HG03280 (cell line): ENCODE measurements at regions not wholly inside any gene's neighbourhood (a gene's known extent, or its start where the extent isn't known, plus 50 kb on each side); places are given as distances from the start of the nearest gene placed in this dataset.
"Not testable (repeated sequence)": the region's sequence is repeated elsewhere in the genome, so short reads cannot be mapped to it uniquely, and the experiment has no call there.

Source experiments
- ATAC-seq: cut with Tn5 transposase; IDR thresholded peaks from one replicate; pipeline ENCODE4 v1.9.1; 2021; ENCODE audit warnings: mild to moderate bottlenecking, moderate library complexity; ENCODE audit not compliant: unreplicated experiment

DNA sequence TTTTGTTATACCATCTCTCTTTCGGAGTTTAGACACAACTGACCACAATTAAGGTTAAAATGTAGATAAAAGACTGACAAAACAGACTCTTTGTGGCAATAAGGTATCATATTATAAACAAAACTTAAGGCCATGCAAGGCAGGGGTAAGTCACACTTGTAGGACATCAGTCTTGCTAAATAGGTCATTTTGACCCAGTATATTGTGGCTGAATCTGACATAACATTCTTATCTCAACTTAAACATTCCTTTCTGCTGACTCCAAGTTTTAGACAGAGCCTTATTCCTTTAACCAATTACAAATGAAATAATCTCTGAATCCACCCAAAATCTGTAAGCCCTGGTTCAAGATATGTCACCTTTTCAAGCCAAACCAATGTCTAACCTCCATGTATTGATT is 733.4 kb upstream of the B3GALT2 start:
- no peak for ATAC-seq

DNA sequence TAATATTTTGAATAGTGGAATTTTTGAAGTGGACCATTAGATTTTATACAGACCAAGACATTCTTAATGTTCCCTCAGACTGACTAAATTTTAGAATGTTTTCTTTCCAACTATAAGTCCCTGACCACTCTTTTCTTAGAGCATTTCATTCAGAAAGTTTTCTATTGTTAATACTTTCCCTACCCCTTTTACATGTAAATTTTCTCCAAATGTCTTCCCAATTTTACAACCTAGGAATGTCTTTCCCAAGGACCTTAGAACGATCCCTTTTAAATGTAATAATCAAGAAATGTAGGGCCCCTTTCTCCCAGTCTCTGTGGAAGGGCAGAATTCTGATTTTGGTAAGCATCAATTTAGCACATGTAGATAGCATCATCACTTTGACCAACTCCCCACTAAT is 730.0 kb upstream of the B3GALT2 start:
- ATAC-seq: no peak

DNA sequence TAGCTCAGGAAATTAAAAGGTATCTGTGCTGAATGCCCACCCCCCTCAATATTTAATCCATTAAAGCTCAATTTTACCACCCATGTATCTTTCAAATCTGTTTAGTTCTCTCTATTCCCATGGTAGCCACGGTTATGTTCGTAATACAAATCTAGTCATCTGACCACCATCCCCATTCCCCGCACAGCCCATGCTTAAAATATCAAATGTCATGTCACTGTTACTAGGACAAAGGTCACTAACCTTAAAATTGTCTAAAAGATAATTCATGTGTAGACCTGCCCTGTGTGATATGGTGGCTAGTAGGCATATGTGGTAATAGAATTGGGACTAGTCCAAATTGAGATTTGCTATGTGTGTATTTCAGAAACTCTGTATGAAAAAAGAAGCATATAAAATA is 728.5 kb upstream of the B3GALT2 start:
- no peak for ATAC-seq

DNA sequence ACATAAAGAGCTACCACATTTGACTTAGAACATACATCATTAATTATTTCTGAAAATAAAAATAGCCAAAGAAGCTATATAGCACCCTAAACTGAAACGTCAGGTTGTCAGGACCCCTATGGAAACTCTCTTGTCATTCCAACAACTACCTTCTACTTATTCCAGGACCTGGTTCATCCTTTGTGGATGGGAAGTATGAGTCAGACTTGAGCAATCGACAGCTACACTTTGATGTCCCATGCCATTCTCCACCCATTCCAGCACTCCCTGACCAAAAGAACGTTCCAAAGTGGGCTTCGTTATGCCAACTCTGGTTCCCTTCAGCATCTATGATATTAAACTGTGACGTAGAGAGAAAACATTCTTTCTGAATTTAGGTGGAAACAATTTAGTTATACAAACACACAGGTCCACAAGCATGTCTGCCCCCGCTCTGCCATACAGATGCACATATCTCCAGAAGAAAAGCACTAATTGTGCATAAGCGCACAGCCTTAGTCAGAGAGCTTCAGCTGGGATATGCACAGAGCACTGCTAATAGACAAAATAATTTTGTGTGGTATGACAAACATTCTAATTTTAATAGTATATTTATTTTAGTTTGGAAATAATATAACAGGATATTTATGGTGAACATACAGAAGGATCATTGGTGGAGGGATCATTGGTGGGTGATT is 723.1 kb upstream of the B3GALT2 start:
- ATAC-seq: no peak

DNA sequence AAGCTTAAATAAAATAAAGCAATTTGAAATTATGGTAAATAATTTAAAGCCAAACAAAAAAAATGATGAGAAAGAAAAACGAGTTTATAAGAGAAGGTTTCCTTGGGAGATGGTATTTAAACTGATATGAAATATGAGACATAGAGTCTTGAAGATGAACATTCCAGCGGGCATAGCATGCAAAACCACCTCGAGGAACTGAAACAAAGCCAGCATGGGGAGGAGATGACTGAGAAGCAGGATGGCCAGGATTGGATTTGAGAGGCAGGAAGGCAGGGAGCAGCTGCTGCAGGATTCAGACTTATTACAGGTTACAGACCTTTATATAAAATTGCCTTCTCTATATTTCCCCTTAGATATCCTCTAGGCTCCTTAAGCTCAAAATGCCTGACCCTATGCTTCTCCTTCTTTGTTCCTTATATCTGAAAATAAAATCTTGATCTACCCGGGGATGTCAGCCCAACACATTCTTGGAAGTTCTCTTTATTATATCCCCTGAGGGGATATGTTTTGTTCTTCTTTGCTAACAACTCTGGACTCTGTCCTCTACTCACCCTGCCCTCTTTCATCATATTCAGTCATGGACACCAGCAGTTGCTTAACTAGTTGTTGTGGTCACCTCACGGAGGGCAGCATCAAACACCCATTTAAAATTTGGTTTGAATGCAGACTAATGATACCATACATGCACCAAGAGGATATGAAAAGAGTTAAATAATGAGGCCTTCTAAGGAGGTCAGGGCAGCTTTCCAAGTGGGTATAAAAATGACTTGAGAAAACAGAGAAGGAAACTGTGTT is 719.1 kb upstream of the B3GALT2 start:
- ATAC-seq: no peak

DNA sequence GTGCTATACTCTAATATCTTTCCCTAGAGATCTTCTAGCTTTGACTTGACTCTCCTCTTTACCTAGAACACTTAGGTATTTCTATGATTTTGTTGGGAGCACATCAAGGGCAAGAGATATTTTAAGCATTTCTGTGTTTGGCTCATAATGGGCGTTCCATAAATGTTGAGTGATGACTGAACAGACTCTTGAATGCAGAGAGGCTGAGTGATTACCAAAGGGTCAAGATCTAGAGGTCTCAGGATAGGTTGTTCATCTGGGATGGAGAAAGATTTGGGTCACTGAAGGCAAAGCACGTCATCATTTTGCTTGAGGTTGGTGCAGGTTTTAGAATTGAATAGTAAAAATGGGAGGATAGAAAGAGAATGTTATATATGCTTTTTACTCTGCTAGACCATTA is 705.4 kb upstream of the B3GALT2 start:
- no peak for ATAC-seq

DNA sequence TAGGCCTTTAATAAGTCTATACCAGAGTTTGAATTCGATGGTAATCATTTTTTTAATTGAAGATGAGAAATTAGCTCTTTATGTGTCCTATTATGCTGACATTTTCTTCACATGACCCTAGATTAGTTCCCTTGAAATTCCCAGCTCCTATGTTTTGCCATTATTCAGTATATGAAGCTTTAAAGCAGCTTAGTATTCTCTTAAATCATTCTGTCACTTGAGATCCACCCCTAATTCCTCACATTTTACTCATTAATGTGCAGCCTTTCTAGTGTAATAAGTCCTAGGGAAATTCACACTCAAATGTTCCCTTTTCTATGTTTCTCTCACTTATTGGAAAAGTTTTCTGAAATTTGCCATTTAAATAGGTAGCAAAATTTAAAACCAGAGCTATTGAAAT is 704.5 kb upstream of the B3GALT2 start:
- no peak for ATAC-seq

DNA sequence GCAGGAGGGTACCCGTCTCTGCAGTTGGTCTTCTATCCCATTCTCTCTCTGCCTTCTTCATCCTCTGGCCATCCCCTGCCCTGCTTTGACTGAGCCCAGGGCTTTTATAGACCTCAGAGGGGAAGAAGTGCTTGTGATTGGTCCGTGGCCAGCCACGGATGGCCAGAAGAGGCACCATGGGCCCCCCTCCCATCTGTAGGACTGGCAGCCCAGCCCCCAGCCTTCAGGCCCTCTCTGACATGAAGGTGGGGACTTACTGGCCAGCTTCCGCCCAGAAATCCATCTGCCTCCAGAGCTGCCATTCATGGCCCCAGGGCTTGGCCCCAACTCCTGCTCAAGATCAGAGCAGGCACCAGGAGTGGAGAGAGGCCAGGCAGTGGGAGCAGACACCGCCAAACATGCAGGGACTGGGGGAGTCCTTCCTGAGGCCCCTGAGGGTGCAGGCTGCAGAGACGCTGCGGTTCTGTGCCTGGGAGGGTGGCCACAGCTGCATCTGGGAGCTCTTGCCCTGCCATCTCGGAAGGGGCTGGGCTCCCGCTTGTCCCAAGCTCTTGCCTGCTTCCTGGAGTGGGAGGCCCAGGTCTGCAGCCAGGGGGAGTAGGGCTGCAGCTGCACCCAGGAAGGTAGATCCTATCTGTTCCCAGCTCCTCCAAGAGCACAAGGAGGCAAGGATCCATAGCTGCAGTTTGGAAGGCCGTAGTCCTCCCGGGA is 698.6 kb upstream of the B3GALT2 start:
- ATAC-seq: no peak

DNA sequence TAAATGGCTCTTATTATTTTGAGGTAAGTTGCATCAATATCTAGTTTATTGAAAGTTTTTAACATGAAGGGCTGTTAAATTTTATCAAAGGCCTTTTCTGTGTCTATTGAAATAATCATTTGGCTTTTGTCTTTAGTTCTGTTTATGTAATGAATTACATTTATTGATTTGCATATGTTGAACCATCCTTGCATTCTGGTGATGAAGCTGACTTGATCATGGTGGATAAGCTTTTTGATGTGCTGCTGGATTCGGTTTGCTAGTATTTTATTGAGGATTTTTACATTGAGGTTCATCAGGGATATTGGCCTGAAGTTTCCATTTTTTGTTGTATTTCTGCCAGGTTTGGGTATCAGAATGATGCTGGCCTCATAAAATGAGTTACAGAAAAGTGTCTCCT is 691.5 kb upstream of the B3GALT2 start:
- ATAC-seq: not testable (repeated sequence)

DNA sequence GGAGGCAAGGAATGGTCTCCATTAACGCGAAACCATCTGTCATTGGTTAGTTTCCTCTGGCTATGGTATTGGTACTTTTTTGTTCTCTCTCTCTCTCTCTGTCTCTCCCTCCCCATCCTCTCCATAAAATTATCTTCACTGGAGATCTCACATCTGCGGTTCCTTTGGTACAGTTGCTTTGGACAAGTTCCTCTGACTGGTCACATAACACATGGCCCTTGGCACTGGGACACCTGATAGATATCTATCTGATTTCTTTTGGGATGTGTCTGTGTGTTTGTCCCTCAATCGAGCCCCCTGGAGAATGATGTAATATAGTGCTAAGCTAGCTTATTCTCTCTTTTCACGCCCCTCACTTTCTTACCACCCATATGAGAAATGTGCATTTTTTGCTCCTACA is 682.0 kb upstream of the B3GALT2 start:
- no peak for ATAC-seq

DNA sequence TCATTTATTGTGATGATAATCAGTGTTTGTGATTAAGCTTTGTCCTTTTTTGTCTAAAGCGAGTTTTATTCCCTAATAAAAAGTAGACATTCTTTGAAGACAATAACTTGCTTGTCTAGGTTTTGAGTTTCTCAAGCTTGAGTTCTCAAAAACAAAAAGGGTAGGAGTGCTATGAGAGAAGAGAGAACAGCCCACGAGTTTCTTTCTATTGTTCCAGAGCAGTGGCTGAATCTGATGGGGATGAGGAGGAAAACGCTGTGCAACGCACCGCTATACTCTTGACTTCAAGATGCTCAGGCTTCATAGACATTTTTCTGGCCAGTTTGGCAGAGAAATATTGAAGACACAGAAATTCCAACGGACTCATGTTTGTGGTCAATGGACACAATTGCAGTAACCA is 669.8 kb upstream of the B3GALT2 start:
- ATAC-seq: no peak

DNA sequence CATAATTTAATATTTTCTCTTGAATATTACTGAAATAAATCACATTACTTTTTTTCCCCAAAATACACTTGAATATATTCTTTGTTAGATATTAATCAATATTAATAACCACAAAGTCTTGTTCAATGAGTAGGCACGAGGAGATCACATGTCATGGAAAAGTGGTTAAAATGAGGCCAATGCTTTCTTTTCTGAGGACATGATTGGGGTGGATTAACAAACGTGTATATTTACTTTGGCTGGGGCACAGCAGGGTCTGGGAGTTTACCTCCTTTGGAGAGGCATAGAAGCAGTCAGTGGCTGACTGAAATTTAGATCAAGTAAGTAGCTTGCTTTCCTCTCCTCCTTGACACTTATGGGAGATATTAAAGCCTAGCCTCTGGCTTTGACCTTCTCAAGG is 664.3 kb upstream of the B3GALT2 start:
- ATAC-seq: no peak

DNA sequence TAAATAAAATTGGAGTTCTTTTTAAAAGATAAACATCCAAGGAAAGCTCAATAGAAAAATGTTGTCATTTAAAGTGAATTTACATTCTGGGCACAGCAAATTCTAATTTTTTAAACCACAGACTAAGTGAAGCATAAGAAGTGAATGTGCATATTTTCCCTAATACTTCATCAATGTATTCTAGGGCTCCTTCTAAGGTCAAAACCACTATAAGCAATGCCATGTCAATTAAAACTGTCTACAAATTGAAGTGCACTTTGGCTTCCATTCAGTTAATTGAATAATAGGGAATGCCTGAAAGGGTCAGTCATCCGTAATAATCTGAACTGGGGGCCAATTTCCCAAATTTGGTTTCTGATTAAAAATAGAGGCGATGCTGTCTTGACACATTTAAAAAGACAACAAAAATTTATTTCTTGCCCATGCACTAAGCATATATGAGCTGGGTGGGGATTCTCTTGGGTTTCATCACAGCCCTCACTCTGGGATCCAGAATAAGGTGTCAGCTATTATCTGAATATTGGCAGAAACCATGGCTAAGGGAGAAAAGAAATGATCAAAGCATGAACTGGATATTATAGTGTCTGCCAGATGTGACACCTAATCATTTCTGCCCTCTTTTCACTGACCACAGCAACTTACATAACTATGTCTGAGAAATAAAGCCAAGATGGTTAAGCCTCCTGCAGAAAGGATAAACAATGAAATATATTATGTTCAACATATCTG is 660.6 kb upstream of the B3GALT2 start:
- no peak for ATAC-seq

DNA sequence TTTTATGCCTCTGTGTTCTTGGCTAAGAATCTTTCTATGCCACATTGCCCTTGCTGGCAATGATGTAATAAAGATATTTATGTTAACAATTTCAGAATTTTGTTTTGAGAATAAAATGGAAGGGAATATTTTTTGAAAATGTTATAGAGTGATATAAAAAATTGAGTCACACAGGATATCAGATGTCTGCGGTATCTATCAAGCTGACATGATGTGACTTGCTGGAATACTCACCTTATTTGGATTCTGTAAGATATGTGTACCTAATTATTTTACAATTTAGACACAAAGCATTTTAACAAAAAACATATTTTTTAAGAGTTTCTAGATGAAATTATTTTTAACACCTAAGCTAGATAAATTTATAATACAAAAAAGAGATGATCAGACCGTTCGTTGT is 660.0 kb upstream of the B3GALT2 start:
- no peak for ATAC-seq

DNA sequence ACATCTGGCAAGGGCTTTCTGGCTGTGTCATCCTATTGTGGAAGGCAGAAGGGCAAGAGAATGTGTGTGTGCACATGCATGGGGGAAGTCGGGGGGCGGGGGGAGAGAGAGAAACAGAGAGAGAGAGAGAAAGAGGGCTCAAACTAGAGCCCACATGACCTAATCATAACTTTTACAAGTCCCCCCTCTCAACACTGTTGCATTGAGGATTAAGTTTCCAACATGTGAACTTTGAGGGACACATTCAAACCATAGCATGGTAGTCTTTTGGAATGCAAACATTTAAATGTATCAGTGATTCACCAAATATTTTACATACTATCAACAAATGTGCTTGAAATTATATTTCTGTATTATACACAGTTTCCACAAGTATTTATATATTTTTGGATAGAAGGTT is 655.4 kb upstream of the B3GALT2 start:
- no peak for ATAC-seq

DNA sequence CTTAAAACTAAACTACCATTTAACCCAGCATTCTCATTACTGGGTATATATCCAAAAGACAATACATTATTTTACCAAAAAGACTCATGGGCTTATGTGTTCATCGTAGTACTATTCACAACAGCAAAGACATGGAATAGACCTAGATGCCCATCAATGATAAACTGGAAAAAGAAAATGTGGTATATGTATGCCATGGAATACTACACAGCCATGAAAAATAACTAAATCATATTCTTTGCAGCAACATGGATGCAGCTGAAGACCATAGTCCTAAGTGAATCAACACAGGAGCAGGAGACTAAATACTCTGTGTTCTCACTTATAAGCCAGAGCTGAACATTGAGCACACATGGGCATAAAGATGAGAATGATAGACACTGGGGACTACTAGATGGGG is 645.1 kb upstream of the B3GALT2 start:
- no peak for ATAC-seq

DNA sequence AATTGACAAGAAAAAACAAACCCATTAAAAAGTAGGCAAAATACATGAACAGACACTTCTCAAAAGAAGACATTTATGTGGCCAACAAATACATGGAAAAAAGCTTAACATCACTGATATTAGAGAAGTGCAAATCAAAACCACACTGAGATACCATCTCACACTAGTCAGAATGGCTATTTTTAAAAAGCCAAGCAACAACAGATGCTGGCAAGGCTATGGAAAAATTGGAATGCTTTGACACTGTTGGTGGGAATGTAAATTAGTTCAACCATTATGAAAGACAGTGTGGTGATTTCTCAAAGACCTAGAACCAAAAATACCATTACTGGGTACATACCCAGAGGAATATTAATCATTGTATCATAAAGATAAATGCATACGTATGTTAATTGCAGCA is 641.1 kb upstream of the B3GALT2 start:
- no peak for ATAC-seq

DNA sequence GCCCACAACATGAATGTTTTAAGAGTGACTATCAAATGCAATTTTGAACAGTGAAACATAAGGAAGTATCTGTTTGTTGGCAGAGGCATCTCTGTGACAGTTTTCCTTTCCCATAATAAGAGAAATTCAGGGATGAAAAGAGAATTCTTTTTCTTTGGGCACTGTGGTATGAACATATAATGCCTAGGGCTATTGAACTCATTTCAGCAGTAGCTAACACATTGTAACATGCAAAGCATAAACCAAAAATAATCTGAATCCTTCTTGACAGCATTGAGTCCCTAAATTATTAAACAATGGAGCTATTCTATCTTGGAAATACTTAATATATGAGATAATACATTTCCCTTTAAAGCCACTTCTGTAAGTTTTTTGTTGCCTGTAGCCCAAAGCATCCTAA is 633.0 kb upstream of the B3GALT2 start:
- ATAC-seq: no peak

DNA sequence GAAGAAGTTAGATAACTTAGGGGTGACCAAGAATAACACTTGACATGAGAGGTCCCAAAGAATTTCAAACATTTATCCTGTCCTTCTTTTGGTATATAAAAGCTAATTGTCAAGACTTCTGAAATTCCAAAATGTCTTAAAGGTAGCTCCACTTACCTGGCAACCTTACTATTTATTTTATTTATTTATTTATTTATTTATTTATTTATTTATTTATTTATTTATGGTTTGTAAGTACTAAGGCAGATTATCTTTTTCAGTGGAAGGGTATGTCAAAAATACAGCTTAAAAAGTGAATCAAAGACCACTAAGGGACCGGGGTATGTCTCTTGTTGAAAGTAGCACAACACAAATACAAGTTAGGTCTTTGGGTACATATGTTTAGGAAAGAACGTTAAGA is 620.8 kb upstream of the B3GALT2 start:
- no peak for ATAC-seq

DNA sequence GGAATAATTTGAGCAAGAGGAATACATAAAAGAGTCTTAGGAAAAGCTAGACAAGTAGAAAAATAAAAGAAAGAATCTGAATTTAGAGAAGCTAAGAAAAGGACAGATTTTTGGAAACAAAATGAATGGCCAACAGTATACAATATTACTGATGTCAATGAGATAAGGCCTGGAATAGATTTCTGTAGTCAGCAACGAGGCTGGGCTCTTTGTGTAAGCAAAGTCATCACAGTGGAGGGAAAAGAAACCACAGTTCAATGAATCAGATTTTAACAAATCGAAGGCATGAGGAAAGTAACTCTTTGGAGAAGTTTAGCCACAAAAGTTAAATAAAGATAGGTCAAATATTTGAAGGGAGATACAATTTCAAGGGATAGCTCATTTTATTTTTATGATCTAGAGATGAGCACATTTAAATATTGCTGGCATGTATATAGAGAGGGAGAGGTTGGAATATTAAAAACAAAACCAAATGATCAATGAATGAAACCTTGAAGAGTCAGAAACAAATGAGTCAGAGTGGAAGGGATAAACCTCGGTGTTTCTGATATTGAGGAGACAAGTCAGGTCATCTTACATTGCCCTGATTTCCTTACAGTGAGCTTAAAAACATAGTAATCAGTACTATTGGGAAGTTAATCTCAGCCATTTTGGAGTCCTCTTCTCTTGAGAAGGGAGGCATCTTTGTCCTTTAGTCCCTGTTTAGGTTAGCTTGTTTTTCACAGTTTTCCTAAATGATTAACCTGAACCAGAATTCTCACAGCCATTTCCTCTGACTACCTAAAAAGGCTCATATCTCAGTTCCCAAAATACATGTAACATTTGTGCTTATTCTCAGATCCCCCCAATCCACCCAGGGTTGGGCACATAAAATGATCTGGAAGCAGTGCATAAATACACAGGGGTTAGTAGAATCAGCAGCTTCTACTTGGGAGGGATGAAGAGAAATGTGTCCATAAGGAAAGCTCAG is 620.0 kb upstream of the B3GALT2 start:
- no peak for ATAC-seq
